ENCODE measurements at regions not wholly inside any gene's neighbourhood (a gene's known extent, or its start where the extent isn't known, plus 50 kb on each side); places are given as distances from the start of the nearest gene placed in this dataset.

DNA sequence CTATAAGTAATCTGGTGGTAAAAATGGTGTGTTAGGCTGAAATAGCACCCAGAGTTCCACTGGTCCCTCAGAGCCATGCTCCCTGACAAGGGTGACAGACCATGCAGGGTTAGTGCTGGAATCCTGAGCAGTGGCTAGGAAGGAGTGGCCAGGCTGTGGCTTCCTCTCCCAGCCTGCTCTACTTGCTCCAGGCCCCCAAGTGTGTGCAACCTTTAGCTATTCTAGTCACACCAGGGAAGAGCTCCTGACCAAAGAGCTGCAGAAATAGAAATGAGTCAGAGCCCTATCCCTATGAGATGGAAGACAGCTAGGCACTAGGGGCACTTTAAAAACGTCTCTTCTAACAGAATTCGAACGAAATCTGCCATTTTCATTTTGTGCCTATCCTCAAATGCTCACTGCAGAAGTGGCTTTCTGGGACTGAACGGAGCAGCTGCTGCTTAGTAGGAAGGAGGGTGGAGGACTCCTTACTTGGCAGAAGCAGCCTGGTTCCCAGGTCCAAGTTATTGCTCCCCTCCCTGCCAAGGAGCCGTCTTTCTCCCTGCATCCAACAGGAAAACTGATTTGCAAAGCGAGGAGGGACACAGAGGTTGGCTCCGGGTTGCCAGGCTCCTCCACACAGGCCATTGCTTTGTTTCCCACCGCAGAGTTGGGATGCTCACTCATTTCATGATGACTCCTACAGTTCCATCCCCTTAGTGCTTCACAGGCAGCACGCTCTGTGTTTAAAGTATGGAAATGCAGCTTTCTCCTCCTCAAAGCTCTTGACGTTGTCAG is 754.5 kb downstream of the C6orf118 start:
- DNase-seq (ENCODE audit: low read depth): no peak
- TF ChIP-seq, protein P1, sequence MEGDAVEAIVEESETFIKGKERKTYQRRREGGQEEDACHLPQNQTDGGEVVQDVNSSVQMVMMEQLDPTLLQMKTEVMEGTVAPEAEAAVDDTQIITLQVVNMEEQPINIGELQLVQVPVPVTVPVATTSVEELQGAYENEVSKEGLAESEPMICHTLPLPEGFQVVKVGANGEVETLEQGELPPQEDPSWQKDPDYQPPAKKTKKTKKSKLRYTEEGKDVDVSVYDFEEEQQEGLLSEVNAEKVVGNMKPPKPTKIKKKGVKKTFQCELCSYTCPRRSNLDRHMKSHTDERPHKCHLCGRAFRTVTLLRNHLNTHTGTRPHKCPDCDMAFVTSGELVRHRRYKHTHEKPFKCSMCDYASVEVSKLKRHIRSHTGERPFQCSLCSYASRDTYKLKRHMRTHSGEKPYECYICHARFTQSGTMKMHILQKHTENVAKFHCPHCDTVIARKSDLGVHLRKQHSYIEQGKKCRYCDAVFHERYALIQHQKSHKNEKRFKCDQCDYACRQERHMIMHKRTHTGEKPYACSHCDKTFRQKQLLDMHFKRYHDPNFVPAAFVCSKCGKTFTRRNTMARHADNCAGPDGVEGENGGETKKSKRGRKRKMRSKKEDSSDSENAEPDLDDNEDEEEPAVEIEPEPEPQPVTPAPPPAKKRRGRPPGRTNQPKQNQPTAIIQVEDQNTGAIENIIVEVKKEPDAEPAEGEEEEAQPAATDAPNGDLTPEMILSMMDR (IDR thresholded peaks at IDR 0.05; ENCODE audit: low read depth, low read length, missing control alignments): no peak
- H3K4me3 ChIP-seq (ENCODE audit: low read depth, low read length): no peak overlapping the region

DNA sequence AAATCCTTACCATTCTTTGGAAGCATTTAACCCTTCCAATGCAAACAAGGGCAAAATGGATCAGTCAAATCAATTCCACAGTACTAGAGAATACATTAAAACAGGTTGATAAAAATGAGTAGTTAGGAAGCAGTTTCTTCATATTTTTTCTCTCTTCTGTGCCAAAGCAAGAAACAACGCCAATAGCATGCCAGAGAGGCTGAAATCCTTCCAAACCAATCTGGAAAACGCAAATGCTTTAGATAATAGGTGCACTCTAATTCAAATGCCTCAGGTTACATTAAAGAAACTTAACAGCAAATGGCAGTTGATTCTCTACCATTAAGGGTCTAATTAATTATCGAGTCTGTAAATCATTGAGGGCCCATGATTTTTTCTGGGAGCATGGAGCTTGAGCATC is 755.2 kb downstream of the C6orf118 start:
- no peak overlapping the region for H3K4me3 ChIP-seq (ENCODE audit: low read depth, low read length)
- TF ChIP-seq, protein P1 (IDR thresholded peaks at IDR 0.05; ENCODE audit: low read depth, low read length, missing control alignments): no peak
- DNase-seq (ENCODE audit: low read depth): no peak

DNA sequence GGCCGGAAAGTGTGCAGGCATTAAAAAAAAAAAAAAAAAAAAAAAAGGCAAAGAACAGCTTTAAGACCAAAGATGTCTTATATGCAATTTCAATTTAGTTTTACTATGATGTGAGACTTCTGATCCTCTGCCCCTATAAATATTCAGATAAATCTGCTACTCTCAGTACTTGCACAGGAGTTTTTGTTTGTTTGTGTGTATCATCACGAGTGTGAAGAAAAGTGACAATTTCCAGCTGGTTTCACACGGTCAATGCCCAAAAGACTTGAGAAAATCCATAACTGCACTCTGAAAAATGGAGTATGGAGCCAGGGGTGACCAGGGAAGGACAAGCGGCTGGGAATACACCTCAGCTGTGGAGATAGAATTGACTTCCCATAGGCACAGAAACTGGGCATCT is 757.7 kb downstream of the C6orf118 start:
- TF ChIP-seq, protein P1 (IDR thresholded peaks at IDR 0.05; ENCODE audit: low read depth, low read length, missing control alignments): no peak
- no peak for DNase-seq (ENCODE audit: low read depth)
- no peak overlapping the region for H3K4me3 ChIP-seq (ENCODE audit: low read depth, low read length)

DNA sequence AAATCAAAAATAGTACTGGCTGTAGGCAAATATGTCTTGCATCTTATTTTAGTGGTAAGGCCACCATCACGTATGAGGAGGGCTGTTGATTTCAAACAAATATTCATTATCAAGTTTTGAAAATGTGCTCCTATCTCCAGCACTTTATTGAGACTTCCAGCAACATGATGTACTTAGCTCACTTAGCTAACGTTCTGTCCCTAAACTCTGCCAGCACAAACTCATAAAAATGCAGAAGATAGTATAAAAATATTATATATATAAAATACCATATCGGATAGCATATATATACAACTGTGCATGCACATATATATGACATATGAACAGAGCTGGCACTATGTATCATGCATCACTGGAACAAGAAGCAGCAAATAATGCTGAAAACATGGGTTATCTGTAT is 762.3 kb downstream of the C6orf118 start:
- TF ChIP-seq, protein P1 (IDR thresholded peaks at IDR 0.05; ENCODE audit: low read depth, low read length, missing control alignments): no peak
- H3K4me3 ChIP-seq (ENCODE audit: low read depth, low read length): no peak overlapping the region
- DNase-seq (ENCODE audit: low read depth): no peak

DNA sequence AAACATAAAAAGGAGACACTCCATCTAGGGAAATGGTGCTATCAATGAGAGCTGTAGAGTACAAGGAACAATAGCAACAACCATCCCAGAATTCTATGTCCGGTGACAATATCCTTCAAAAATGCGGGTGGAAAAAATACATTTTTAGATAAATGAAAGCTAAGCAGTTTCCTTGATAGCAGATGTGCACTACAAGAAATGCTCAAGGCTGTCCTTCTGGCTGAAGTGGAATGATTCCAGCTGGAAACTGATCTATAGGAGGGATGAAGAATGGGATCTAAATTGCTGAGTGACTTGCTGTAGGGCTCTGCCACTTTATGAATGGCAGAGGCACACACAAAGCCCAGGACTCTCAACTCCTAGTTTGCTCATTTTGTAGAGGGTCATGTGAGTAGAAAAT is 763.1 kb downstream of the C6orf118 start:
- TF ChIP-seq, protein P1 (IDR thresholded peaks at IDR 0.05; ENCODE audit: low read depth, low read length, missing control alignments): no peak
- no peak for DNase-seq (ENCODE audit: low read depth)
- no peak overlapping the region for H3K4me3 ChIP-seq (ENCODE audit: low read depth, low read length)

DNA sequence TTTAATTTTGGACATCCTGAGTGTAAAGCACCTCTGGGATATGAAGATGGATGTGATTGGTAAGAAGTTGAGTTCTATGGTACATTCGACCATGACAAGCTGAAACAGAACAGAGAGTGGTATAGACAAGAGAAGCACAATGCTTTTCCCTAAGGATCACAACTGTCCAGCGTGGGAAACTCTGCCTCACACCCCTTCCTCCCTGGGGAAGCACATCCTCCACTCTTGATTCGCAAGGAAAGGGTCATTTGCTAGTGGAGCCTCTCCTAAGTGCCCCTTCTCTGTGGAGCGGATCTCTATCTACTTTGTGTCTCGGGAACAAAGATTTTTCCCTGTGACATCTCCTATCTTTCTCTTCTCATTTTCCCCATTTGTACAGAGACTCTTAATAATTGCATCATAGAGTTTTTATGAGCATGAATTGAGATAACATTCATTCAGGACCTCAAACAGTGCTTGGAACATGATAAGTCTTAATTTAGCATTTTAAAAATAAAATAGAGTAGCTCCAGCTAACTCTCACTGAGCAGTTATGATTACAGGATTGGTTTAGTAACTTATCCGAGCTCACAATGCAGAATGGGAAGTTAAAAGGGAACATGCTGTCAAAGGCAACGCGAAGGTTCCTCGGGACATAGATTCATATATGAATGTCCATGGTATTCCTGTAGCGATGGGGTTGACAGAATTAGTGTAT is 775.2 kb downstream of the C6orf118 start:
- DNase-seq (ENCODE audit: low read depth): no peak

More for the DNA sequence above, 775.2 kb downstream of the C6orf118 start:
- H3K4me3 ChIP-seq (ENCODE audit: low read depth, low read length): no peak overlapping the region
- TF ChIP-seq, protein P1 (IDR thresholded peaks at IDR 0.05; ENCODE audit: low read depth, low read length, missing control alignments): no peak

Measured in GM12864 (cell line).